ENCODE measurements at regions not wholly inside any gene's neighbourhood (a gene's known extent, or its start where the extent isn't known, plus 50 kb on each side); places are given as distances from the start of the nearest gene placed in this dataset.

DNA sequence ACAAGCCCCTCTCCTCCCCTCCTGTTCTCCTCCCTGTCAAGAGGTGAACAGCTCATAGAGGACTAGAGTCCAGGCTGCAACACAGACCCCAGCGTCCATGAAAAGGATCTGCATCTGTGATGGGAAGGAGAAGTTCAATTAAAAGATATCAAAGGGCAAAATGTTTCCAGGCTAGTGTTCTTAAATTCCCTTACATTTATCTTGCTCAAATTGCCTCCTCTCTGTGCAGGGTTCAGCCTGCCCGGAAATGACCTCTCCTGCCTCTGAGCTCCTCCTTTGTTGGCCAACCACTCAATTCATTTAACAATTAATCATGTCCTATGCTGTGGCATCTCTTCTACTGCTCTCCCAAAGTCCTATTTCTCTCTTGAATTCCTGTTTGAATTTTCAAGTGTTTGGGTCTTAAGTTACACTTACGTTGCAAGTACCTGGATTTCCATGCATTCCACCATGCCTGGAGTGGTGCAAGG, 105.3 kb downstream of the TSN start:
- DNase-seq: no peak

DNA sequence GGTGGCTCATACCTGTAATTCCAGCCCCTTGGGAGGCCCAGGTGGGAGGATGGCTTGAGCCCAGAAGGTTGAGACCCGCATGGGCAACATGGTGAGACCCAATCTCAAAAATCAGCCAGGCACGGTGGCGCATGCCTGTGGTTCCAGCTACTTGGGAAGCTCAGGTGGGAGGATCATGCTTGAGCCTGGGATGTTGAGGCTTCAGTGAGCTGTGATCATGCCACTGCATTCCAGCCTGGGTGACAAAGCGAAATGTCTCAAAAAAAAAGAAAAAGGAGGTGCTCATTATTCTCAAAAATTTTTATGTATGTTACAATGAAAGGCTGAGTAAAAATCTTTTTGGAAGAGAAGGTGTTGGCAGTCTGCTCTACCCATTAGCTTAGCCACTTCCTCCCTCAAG, 106.8 kb downstream of the TSN start:
- DNase-seq: no peak

DNA sequence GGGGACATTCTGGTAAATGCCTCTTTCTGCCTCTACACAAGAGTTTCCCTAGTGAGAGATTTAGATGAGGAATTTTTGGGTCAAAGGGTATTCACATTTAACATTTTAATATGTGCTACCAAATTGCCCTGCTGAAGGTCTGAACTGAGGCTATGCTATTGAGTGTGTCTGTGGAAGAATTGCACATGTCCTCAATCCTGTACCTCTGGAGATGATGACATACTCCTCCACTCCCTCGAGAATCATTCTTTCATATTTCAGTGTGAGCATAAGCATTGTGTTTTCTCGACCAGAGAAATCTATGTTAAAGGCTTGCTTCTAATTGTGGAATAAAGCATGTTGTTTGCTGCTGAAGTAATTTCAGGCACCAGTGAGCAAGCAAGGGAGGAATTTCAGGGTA, 110.5 kb downstream of the TSN start:
- no peak for DNase-seq

DNA sequence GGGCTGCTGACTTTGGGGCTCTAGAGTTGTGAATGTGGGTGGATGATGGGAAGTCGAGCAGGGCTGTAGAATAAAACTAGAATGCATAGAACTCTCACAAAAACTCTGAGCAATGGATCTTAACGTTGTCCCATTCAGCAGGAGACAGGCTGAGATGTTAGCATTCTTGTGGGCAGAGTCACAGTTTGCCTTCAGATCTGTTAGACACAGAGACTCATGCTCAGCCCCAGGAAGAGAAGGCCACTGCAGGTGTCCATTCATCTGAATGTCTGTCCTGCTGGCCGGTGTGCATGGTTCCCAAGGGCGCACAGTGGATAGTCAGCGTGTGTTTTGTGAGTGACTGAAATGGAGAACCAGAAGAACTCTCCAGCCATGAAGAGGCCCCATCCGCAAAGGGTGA, 111.3 kb downstream of the TSN start:
- no peak for DNase-seq

DNA sequence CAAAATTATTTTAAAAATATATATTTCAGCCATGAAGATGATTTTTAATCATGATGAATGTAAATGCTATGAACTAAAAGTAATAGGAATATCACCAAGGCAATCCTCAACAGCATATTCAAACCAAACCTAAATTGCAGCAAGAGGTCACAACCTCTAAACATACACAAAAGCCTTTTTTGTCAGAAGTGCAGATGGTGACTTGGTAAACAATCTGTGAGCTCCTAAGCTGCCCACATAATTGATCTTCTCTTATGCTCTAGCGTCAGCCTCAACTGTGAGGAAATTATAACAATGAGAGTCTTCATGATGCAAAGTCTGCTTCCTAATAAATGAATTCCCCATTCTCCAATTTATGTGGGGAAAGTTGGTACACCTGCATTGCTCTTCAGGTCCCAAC, 113.2 kb downstream of the TSN start:
- DNase-seq: no peak

DNA sequence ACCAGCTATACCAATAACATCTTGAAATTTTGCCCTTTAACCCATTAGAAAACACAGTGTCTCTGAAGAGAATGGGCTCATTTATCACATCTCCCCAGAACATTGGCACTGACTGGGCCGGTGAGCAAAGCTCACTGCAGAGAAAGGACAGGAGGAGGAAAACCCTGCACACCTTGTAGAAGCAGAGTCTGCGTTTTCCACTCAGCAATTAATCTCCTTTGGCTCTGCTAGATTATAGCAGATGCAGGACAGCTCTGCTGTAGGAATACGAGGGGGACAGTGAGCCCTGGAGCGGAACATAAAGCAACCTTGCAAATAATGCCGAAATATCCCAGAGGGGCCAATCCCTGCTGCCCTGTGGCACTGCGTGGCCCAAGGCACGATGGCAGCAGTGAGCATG, 113.9 kb downstream of the TSN start:
- DNase-seq: no peak

DNA sequence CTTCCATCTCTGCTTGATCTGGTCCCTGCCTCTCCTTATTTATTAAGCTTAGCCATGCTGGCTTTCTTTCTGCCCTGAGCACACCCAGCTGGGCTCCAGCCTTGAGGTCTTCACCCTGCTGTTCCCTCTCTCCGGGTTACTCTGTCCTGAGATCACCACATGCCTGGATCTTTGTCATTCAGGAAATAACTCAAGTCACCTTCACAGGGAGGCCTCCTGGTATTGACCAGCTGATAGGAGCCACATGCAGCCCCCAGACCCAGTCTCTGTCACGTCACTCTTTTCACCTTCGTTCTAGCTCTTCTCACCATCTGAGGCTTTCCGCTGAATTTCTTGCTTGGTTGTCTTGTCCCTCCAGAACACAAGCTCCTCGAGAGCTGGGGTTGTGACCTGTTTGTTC, 114.4 kb downstream of the TSN start:
- DNase-seq: no peak

DNA sequence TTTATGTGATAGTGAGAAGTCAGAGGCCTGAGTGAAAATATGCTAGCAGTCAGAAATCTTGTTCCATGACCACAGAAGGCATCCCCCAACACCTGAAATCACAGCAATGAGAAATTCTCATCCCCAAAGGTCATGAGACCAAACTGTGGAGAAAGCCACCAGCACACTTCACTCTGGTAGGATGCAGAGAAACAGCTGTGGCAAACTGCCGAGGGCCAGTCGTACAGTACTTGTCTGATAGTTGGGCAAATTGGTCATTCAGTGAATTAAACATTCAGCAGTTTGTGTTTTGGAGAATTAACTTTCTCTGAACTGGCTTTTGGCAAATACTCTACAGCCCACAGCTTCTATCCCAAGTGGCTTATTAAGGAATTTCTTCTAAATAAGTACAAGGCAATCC, 117.2 kb downstream of the TSN start:
- DNase-seq: no peak

DNA sequence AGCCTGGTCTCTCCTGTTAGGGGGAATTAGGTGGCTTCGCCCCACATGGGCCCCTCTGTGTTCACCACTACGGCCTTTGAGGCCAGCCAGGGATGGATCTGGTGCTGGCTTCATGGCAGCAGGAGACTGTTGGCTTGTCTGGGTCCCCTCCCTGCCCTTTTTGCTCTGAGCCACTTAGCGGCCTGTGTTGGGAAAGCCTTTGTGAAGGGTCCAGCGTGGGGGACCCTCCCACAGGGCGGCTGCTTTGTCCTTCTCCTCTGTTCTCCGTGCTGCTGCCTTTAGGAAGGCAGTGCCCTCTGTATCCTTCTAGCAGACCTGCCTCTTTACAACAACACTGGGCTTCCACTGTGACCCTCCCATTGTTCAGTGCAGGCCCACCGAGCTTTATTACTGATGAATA, 118.4 kb downstream of the TSN start:
- DNase-seq: no peak

DNA sequence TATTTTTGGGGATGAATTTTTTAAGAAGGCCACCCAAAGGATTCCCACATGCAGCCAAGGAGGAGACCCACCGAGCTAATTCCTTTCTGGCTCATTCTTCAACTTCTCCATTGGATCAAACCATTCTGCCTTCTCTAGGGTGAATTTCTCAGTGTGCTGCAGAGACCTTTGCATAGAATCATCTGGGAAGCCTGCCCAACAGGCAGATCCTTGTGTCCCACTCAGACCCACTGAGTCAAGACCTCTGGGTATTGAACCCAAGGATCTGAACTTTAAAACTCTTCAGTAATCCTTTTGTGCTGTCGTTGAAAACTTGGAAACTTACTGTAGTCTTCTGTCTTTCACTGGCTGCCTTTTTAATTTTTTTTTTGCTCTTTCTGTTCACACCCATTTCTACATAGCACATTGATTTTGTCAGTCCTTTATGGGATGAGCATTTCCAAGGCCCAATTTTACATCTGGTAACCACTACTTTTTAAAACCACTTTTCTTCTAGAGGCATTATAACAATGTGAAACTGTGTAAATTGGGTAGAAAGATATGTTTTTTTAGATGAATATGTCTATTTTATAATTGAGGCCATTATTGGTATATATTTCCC, 120.2 kb downstream of the TSN start:
- no peak for DNase-seq

DNA sequence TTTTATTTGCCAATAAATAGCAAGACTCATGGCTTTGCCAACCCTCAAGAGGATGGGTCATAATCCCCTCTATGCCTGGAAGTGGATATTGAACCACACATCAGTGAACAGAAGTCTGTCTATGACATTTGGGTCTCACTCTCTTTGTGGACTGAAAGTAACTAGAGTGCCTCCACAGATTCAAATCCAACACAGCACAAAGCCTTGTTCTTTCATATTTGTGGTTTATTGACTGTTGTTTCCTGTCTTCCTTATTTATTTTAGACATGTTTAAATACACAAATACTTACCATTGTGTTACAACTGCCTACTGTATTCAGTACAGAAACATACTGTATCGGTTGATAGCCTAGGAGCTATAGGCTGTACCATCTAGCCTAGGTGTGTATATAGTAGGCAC, 121.9 kb downstream of the TSN start:
- DNase-seq: no peak

DNA sequence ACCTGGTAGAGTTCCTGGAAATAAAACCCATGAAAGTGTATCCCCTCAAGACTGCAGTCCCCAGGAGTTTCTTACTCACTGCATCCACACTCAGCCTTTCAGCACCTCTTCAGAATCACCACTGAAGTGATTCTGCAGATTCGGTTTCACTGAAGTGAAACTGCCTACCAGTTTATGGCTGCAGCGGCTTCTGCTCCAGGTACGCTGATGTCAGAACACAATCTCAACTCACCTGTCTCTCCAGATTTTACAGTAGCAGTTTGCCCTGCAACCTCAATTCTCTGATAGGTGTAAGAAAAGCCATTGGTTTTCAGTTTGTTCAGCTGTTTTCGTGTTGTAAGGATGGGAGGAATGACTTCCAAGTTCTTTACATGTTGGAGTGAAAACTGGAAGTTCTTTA, 124.8 kb downstream of the TSN start:
- DNase-seq: no peak

DNA sequence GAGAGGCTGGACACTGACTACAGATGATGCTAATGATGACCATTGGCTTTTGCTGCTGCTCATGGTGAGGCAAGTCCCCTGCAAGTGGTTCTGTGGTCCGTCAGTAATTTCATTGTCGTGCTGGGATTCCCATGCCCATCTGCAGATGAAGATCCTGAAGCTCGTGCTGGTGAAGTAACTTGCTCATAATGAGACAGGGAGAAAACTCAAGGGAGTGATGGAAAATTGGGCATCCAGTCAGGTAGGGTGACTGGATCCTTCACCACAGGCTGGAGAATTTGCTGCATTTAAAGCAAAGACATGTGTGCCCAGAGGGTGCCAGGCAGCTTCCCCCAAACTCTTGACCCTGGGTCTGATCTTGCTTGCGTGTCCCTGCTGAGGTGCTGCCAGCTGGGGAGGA, 125.6 kb downstream of the TSN start:
- DNase-seq: no peak

DNA sequence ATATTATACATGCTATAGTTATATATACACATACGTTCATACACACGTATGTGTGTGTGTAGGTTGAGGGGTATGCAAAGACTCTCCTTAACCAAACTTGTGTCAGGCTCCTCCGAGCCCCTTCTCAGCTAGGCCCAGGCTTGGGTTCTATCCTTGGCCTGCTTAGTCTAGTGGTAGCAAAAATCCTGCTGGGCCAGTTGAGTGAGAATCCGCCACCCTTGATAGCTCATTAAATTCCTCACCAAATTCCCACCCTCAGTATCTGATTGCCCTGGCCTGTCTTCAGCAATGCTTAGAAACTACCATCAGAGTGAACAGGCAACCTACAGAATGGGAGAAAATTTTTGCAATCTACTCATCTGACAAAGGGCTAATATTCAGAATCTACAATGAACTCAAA, 126.5 kb downstream of the TSN start:
- DNase-seq: no peak

DNA sequence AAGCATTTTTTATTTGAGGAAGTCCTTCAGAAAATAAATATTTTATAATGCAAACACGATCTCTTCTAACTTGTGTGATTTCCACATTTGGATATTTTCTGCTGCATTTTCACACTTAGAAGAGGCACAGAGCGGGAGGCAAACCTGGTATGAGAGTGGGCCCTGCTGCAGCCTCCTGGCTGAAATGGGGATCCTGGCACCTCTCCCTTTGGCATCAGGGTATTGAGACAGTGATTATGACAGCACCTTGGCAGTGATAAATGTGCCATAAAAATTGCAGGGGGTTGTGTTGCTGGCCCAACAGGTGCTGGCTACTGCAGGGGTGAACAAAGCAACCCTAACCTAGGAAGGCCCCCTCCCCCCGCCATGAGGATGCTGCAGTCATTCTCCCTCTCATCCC, 128.6 kb downstream of the TSN start:
- no peak for DNase-seq

DNA sequence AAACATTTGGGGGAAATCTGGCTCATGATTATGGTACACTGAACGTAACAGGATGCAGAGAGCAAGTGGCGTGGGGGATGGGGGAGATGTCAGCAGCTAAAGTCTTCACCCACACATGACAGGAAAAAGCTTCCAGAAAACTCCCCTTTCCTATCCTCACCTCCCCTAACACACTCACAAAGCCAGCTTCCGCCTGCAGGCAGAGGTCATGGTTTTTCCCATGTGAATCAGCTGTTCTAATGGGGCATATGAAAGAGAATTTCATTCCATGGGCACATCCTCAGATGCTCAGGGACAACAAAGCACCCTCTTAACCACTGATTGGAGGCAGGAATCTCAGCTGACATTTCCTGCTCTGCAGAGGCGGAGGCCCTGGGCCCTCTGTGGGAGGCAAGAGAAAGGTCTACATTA, 129.1 kb downstream of the TSN start:
- DNase-seq: no peak

DNA sequence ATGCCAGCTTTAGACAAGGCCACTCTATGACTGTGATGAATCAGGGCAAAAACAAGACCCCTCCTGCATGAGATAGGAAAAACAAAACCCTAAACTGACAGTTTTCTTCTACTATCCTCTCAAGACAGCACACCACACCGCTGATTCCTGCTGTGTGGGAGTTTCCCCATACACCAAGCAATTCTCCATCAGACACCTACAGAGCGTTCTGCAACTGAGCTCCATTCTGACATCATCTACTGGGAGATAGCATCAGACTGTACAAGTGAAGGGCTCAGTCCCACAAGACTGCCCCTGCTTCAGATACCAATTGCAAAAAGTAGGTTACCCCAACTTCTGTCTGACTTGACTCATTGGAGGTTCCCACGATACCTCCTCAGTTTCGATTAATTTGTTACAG, 130.6 kb downstream of the TSN start:
- DNase-seq: no peak

DNA sequence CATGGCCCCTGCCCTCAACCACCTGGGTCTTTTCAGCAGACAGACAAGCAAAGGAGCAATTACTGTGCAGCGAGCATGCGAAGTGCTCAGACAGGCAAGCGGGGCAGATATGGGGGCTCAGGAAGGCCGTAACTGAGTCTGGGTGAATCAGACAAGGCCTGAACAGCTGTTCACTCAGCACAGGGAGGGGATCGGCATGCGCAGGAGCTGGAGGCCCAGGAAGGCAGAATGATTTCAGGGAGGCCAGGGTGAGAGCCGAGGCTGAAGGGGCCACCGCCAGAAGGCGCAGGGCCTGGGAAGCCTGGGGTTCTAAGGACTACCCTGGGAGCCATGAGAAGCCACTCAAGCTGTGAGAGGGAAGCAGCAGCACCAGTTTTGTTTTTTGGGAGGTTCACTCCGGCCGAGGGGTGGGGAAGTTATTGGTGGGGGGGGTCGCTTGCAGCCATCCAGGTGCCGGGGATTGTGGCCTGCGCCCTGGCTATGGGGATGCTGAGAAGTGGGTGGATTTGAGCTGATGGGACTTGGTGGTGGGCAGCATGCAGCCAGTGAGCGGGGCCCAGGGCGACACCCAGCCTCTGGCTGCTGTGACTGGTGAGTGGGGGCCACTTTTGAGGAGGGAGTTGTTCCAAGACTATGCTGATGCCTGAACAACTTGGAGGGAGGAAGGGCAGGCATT, 132.2 kb downstream of the TSN start:
- no peak for DNase-seq

DNA sequence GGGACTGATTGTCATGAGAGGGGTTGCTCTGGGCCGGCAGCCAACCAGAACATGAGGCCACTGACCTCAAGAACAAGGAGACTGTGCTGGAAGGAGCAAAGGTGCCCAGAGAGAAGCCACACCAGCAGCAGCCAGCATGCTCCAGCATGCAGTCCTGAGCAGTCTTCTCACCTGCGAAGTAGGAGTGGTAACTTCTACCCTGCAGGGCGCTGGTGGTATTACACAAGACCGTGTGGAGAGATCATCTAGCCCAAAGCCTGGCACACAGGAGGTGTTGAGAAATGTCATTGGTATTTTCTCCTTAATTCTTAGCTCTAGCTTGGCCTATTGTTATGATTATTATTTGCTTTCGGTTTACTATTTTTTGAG, 132.7 kb downstream of the TSN start:
- no peak for DNase-seq

DNA sequence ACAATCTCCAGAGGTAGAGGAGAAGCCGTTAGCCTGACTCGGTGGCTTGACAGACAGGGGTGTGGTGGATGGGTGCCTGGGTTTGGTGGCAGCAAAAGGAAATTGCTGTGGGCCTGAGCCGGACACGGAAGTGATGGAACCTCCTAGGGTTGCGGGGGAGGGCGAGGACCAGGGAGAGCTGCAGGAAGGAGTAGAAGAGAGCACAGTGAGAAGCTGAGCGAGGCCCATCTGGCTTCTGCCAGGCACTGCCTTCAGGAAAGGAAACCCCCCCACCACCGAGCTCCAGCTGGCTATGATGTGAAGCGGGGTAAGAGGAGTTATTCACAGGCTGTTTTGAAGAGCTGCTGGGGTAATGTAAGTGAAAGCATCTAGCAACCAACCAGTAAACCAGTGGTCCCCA, 134.6 kb downstream of the TSN start:
- no peak for DNase-seq

DNA sequence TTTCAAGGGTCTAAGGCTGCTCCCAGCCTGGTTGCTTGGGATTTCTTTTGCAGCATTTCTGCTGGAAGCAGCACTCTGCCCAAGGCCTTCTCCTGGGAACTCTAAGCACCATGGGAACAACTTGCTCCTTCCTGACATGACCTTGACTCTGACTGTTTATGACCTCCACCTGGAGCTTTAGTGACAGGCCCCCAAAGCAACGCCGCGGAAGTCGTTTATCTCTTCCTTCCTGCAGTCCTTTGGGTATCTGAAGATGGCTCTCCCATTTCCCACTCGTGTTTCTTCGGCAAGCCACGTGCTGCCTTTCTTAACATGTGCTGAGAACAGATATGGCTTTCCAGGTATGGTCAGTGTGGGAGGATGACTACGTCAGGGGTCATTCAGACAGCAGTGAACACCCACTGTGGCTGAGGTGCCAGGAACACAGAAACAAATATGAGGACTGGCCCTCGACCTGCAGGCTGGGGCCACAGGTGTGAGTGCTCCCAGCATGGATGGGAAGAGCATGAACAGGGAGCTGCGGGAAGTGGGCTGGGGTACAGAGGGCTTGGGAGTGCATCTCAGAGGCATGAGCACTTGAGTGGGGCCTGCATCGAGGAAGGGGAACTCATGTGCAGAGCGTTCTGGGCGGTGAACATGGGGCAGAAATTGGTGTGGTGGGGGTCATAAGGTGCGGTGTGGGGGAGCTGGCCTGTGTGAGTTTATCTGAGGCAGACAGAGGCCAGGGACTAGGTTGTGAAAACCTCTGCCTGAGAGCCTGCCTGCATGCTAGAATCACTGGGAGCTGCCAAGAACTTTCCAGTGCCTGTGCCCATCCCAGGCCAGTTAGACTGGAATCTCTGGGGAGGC, 140.5 kb downstream of the TSN start:
- DNase-seq: no peak

DNA sequence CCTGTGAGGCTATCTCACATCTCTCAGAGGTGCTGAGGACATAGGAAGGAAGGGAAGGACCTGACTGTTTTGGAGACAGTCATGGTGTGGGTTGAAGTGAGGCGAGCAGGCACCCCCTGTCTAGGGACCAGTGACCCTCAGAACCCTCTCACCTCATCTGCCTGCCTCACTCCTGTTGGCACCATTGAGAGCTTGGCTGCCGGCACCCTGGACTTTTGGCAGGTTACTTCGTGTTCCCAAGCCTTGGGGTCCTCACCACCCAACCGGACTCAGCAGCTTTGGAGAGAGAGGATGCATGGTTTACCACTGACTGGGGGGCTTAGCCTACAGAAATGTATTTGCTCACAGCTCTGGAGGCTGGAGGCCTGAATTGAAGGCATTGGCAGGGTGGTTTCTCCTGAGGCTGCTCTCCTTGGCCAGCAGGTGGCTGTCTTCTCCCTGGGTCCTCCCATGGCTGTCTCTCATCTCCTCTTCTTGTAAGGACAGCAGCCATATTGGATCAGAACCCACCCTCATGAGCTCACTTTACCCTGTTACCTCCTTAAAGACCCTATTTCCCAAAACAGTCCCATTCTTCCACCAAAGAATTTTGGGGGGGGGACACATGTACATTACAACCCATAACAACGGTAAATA, 142.0 kb downstream of the TSN start:
- DNase-seq: no peak

DNA sequence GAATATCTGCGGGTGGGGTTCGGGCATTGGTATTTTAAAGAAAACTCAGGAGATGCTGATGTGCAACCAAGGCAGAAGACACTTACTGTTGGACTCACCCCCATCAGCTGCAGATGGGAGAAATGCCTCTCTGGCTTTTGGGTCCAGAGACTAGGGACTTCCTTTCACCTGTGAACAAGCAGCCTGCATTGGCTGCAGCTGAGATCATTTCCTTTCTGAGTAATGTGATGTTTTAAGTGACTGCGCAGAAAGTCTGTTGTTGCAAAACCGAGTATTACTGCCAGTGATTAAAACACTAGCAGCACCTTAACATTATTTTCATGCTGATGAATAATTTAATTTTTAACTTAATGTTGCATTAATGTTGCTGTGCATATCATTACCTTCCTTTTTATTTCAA, 143.0 kb downstream of the TSN start:
- no peak for DNase-seq

DNA sequence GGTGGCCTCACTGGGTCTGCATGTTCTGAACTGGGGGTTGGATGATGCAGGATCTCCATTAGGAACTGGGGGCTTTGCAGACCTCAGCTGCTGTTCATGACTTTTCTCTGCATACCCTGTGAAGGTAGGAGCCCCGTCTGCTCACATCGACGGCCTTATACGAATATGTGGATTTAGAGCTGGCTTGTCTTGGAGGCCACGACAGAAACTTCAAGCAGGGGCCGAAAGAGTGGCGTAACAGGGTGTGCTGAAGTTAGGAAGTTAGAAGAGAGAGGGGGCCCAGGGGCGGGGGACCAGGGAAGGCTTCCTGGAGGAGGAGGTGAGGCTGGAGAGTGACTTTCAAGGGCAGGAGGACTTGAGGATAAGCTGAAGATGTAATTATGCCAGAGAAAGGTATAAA, 144.9 kb downstream of the TSN start:
- DNase-seq: no peak

All from NCI-H1105 (cell line).